DMS153 treated with DMSO at 0.1 percent for 48 hours (cell line): ENCODE measurements at regions not wholly inside any gene's neighbourhood (a gene's known extent, or its start where the extent isn't known, plus 50 kb on each side); places are given as distances from the start of the nearest gene placed in this dataset.
"Not testable (repeated sequence)": the region's sequence is repeated elsewhere in the genome, so short reads cannot be mapped to it uniquely, and the experiment has no call there.

Experiments used
- DNase-seq: peaks from one replicate; lab custom pipeline; 2025; ENCODE audit not compliant: unreplicated experiment; lab: John Stamatoyannopoulos, UW

GRCh38 chr2:47690706-47691325 is 92.1 kb upstream of the MSH6 start:
- not testable (repeated sequence) for DNase-seq

DNA sequence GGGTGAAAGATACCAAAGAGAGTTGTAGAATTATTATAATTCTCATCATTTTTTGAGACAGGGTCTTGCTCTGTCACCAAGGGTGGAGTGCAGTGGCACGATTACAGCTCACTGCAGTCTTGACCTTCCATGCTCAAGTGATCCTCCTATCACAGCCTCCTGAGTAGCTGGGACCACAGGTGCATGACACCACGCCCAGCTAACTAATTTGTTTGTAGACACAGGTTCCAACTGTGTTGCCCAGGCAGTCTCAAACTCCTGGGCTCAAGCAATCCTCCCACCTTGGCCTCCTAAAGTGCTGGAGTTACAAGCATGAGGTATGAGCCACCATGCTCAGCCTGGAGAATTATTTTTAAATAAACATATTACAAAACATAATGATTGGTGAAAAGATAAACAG is 92.8 kb upstream of the MSH6 start:
- DNase-seq: no peak

GRCh38 chr2:47689118-47689517 is 93.8 kb upstream of the MSH6 start:
- DNase-seq: not testable (repeated sequence)

GRCh38 chr2:47688561-47688960 is 94.4 kb upstream of the MSH6 start:
- peak; percentile 57 for DNase-seq

DNA sequence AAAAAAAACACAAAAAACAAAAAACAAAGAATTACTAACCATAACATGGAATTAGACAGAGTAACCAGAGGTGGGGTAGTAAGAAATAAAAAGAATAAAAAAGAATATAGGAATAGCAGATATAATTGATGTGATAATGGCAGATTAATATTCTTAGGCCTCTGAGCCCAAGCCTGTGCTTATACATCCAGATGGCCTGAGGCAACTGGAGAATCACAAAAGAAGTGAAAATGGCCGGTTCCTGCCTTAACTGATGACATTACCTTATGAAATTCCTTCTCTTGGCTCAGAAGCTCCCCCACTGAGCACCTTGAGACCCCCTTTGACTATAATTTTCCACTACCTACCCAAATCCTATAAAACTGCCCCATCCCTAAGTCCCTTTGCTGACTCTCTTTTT is 95.1 kb upstream of the MSH6 start:
- DNase-seq: no peak

- no peak for DNase-seq
Measured at GRCh38 chr2:47686018-47686417, 96.9 kb upstream of the MSH6 start.

GRCh38 chr2:47682216-47682749 is 100.7 kb upstream of the MSH6 start:
- no peak for DNase-seq

DNA sequence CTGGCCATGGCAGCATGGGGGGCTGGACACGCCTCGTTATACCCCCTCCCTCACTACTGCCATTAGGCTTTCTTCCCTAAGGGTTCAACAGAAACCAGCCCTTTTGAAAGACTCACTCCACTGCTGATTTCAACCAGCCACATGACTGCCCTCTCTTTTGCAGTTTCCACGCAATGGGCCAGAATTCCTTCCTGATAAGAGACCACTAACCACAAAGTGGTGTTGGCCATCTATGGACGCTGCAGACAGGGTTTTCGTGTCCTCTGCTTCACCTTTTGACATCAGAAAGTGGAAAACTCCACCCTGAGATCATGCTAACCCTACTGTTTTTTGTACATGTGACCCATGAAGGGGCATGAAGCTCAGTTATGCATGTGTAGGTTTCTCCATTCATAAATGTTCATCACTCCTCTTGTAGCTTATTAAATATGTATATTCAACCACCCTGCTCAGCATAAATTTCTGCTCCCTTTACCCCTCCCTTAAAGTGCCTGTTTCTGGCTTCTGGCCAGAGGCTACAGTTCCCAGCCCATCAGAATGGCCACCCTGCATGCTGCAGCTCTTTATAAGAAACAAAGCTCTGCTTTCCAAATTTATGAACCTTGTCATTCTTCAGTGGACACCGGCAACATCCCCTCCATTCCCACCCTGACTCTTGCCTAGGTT is 105.6 kb upstream of the KCNK12 start:
- DNase-seq: no peak

DNA sequence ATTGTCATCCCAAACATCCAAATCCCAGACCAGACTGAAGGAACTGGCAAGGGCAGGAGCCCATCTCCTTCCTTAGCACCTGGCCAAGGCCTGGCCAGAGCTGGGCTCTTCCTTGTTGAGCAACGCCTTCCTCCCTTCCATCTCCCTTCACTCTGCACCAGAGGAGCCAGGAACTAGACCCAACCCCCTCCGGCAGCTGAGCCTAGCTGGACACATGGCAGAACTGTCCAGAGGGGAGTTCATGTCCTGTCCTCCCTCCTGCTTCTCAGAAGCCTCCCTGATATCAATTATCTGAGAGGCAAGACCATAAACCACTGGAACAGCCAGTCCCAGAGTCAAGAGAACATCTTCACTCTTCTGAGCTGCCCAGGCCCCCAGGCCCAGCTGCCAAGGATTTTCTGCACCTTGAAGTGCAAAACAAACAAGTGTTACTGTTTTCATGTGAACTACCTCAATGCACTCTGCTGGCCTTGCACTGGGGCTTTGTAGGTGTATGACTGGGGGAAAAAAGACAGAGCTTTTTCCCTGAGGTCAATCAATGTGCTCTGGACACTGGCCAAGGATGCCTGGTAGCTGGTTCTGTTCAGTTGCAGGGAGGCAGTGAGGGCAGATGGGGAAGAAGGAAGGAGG is 104.5 kb upstream of the KCNK12 start:
- no peak for DNase-seq

DNA sequence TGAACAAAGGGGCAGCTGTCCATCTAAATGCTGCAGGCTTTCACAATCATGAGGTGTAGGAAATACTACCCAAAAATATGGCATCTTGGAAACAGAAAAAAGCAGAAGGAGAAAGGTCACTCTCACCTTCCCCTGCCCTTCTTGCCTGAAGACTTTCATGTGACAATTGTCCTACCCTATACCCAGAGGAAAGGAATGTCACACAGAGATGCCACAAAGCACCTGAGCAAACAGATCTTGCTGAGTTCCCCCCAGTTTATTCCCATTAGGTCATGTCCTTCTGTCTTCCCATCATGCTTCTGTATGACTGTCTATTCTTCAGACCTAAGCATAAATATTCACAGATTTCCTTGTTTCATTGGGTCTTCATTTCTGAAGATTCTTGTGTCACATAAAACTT is 95.5 kb upstream of the KCNK12 start:
- no peak for DNase-seq

GRCh38 chr2:47664817-47665216 is 94.0 kb upstream of the KCNK12 start:
- DNase-seq: no peak

DNA sequence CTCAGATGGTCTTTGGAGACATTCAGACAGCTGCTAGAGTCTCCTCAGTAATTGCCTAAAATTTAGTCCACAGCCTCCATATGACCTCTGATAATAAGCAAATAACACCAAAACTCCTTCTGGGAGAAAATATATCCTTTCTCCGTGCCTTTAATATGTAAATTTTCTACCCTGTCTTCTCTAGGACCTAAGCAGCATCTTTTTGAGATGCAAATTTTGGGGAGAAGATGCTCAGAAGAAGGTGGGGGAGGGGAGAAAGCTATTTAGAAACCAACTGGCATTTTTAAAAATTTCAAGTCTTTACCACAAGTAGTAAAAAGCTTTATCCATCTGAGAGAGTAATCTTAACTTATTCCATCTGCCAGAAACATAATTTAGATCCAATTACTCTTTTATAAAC is 91.8 kb upstream of the KCNK12 start:
- DNase-seq: no peak

DNA sequence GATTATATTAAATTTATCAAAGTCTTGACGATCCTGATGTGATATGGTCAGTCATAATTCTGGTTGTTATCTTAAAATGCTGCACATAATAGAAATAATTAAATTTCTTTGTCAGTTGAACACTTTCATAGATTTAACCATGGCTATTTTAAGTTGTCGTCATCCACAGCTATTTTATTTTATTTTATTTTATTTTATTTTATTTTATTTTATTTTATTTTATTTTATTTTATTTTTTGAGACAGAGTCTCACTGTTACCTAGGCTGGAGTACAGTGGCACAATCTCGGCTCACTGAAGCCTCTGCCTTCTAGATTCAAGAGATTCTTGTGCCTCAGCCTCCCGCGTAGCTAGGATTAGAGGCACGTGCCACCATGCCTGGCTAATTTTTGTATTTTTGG is 90.5 kb upstream of the KCNK12 start:
- no peak for DNase-seq

- no peak for DNase-seq
Measured at GRCh38 chr2:47660168-47660567, 89.4 kb upstream of the KCNK12 start.

GRCh38 chr2:47658646-47659320 is 88.0 kb upstream of the KCNK12 start:
- no peak for DNase-seq

DNA sequence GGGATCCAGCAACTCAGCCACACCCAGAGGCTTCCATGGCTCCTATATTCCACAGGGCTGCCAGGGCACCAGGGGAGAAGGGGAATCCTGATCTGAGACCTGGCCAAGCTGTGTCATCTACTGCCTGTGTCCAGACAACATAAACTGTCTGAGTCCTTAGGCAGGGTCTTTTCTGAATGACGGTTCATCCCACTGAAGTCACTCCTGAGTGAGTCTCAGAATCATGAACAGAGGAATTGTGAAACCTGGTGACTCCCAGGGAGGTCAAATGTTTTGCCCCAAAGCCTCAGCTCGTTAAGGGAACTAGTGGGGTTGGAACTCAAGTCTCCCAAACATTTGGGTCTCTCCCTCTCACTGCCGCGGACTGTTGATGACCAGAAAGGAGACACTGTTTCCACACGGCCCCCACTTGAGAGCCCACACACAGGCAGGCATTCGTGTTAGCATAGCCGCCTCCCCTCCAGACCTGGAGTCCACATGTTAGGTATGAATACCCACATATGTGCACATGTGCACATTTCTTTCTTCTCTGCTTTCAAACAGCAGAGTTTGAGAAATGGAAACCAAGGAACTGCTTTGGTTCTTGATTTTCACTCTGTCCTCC is 87.2 kb upstream of the KCNK12 start:
- DNase-seq: no peak

GRCh38 chr2:47656715-47657600 is 86.2 kb upstream of the KCNK12 start:
- no peak for DNase-seq

GRCh38 chr2:47655563-47655880 is 84.7 kb upstream of the KCNK12 start:
- DNase-seq: no peak

DNA sequence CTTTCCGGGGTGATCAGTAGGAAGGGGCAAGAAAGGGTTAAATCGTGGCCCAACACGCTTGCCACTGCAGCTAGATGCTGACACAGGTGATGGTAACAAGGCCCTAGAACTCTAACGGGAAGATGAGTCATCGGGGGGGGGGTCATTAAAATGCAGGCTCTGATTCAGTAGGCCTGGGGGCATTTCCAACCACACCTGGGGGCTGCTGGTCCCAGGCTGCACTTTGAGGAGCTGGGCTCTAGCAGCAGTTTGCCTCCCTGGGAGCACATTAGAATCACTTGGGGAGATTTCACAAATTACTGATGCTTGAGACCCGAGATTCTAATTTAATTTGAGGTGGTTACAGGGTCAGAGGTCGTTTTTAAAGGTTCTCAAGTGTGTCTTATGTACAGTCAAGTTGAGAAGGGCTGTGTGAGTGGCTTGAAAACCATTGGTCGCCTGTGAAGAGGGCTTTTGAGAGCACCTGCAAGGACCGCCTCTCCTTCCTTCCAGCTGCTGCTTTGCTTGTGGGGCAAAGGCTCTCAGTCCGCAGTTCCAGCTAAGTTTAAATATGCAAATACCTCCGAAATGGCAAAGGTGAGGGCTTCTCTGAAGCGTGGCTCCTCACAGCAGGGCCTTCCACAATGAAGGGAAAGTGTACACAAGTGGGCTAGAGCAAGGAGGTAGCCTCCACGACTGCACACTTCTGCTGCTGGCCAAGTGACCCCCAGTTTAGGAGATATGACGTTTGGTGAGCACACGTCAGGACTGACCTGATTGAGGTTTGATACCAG is 84.2 kb upstream of the KCNK12 start:
- no peak for DNase-seq
